Ishikawa (cell line): ENCODE measurements at regions not wholly inside any gene's neighbourhood (a gene's known extent, or its start where the extent isn't known, plus 50 kb on each side); places are given as distances from the start of the nearest gene placed in this dataset.

Source experiments
- CEBPB ChIP-seq: IDR thresholded peaks from 2 replicates; pipeline ENCODE4 v1.6.1; 2012
- CREB1 ChIP-seq: IDR thresholded peaks from 2 replicates; pipeline ENCODE4 v1.6.1; 2012; ENCODE audit warnings: low read depth
- EGR1 ChIP-seq: IDR thresholded peaks from 2 replicates; pipeline ENCODE4 v1.6.1; 2012
- EP300 ChIP-seq: IDR thresholded peaks from 2 replicates; pipeline ENCODE4 v1.6.1; 2012; ENCODE audit warnings: borderline replicate concordance
- FOXM1 ChIP-seq: IDR thresholded peaks from 2 replicates; pipeline ENCODE4 v1.6.1; 2012; ENCODE audit warnings: low read depth, borderline replicate concordance
- NFIC ChIP-seq: IDR thresholded peaks from 2 replicates; pipeline ENCODE4 v1.6.1; 2012
- RAD21 ChIP-seq: IDR thresholded peaks from 2 replicates; pipeline ENCODE4 v1.6.1; 2012; ENCODE audit warnings: low read depth
- TAF1 ChIP-seq: IDR thresholded peaks from 2 replicates; pipeline ENCODE4 v1.6.1; 2012; ENCODE audit warnings: low read depth, mild to moderate bottlenecking
- TCF12 ChIP-seq: IDR thresholded peaks from 2 replicates; pipeline ENCODE4 v1.6.1; 2012; ENCODE audit warnings: low read depth
- TEAD4 ChIP-seq: IDR thresholded peaks from 2 replicates; pipeline ENCODE4 v1.6.1; 2012
- YY1 ChIP-seq: IDR thresholded peaks from 2 replicates; pipeline ENCODE4 v1.6.1; 2012; ENCODE audit warnings: low read depth
- ZBTB7A ChIP-seq: IDR thresholded peaks from 2 replicates; pipeline ENCODE4 v1.6.1; 2012; ENCODE audit warnings: low read depth
- TF ChIP-seq, protein P1 (sequence below): IDR thresholded peaks from 2 replicates; pipeline ENCODE4 v1.6.1; 2012; ENCODE audit warnings: low read depth, mild to moderate bottlenecking
- TF ChIP-seq, protein P2 (sequence below): IDR thresholded peaks from 2 replicates; pipeline ENCODE4 v1.6.1; 2012
- TF ChIP-seq, protein P3 (sequence below): IDR thresholded peaks from 2 replicates; pipeline ENCODE4 v1.6.1; 2012

DNA sequence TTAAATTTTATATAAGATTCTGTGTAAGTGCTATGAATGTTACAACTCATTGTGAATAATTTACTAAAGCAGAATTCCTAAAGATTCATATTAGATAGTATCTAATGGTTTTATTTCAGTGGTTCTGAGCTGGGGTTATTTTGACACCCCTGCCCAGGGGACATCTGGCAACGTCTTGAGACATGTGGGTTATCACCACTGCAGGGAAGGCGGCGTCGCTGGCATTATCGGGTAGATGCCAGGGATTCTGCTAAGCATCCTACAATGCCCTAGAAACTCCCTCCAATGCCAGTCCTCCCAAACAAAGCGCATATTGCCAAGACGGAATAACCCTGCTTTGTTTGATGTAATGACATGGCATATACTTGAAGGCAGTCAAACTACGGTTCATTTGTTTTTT lies 372.3 kb upstream of the ZFHX3 start:
- no peak for TF ChIP-seq YY1
- TF ChIP-seq, protein P1, sequence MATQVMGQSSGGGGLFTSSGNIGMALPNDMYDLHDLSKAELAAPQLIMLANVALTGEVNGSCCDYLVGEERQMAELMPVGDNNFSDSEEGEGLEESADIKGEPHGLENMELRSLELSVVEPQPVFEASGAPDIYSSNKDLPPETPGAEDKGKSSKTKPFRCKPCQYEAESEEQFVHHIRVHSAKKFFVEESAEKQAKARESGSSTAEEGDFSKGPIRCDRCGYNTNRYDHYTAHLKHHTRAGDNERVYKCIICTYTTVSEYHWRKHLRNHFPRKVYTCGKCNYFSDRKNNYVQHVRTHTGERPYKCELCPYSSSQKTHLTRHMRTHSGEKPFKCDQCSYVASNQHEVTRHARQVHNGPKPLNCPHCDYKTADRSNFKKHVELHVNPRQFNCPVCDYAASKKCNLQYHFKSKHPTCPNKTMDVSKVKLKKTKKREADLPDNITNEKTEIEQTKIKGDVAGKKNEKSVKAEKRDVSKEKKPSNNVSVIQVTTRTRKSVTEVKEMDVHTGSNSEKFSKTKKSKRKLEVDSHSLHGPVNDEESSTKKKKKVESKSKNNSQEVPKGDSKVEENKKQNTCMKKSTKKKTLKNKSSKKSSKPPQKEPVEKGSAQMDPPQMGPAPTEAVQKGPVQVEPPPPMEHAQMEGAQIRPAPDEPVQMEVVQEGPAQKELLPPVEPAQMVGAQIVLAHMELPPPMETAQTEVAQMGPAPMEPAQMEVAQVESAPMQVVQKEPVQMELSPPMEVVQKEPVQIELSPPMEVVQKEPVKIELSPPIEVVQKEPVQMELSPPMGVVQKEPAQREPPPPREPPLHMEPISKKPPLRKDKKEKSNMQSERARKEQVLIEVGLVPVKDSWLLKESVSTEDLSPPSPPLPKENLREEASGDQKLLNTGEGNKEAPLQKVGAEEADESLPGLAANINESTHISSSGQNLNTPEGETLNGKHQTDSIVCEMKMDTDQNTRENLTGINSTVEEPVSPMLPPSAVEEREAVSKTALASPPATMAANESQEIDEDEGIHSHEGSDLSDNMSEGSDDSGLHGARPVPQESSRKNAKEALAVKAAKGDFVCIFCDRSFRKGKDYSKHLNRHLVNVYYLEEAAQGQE, result no peak
- no peak for TF ChIP-seq RAD21
- no peak for TF ChIP-seq ZBTB7A
- no peak for TF ChIP-seq CREB1
- TF ChIP-seq EGR1, result no peak
- no peak for TF ChIP-seq TEAD4
- TF ChIP-seq TCF12, result no peak
- no peak for TF ChIP-seq NFIC
- TF ChIP-seq, protein P2, sequence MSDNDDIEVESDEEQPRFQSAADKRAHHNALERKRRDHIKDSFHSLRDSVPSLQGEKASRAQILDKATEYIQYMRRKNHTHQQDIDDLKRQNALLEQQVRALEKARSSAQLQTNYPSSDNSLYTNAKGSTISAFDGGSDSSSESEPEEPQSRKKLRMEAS, result no peak
- no peak for TF ChIP-seq FOXM1
- TF ChIP-seq, protein P3, sequence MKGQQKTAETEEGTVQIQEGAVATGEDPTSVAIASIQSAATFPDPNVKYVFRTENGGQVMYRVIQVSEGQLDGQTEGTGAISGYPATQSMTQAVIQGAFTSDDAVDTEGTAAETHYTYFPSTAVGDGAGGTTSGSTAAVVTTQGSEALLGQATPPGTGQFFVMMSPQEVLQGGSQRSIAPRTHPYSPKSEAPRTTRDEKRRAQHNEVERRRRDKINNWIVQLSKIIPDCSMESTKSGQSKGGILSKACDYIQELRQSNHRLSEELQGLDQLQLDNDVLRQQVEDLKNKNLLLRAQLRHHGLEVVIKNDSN, result no peak
- no peak for TF ChIP-seq CEBPB
- no peak for TF ChIP-seq EP300

DNA sequence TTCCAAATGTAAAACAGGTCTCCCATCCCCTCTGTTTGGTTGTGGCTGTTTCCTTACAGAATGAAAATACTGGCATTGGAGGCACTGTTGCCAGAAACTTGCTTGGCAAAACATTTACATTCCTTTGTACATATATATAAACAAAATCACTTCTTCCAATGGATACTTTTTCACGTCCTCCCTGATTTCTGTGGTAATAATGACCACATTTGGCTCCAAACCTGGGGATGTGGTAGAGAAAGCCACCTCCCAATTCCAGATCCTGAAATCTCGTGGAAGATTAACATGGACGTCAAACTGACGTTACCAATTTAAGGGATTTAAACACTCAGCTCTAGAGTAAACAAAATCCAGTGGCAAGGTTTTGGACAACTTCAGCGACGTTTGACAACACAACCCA lies 370.8 kb upstream of the ZFHX3 start:
- TF ChIP-seq RAD21 (no peak), CEBPB (no peak), YY1 (no peak), TEAD4 (no peak), ZBTB7A (no peak), EGR1 (no peak), TCF12 (no peak), CREB1 (no peak), FOXM1 (no peak), EP300 (no peak), TAF1 (no peak), NFIC (no peak)
- TF ChIP-seq, protein P3, result no peak
- TF ChIP-seq, protein P1, result no peak
- TF ChIP-seq, protein P2, result no peak

DNA sequence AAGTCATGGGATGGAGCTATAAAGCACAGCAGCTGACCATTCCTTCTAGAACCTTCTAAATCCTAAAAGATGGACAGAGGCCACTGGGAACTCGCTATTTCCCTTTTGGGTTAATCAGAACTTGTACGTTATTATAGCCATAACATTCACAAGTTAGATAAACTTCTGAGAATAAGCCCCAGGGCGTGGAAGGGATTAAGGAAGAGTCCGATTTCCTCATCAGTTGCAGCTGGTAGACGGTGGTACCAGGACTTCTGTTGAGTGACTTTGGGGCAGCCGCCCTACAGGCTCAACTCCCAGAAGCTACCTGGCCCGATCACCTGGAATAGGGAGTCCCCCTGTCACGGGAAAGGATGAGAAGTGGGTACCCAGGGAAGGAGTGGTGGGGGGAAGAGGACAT lies 370.1 kb upstream of the ZFHX3 start:
- TF ChIP-seq ZBTB7A, result no peak
- TF ChIP-seq TCF12, result no peak
- no peak for TF ChIP-seq FOXM1

DNA sequence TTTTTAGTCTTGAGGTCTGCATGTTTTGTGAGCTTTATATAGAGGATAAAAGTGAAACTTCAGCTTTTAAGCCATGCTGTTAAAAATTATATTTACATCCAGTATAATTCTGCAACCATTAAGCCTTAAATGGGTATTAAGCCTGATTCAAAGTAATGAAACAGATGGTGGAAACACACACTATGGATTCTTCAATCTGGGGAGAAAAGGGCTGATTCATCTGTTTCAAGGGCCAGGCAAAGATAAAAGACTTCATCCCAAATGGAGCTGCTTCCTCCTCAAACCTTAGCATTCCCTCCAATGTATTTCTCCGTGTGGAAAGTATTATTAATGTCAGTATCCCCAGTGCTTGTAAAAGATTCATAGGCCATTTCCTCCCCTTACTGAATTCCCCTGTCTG lies 367.4 kb upstream of the ZFHX3 start:
- TF ChIP-seq YY1, result no peak
- no peak for TF ChIP-seq NFIC
- TF ChIP-seq TCF12, result no peak
- no peak for TF ChIP-seq EP300
- TF ChIP-seq RAD21, result no peak
- TF ChIP-seq TAF1, result no peak
- TF ChIP-seq, protein P3, result no peak
- no peak for TF ChIP-seq CREB1
- TF ChIP-seq FOXM1, result no peak
- no peak for TF ChIP-seq CEBPB
- TF ChIP-seq, protein P2, result no peak
- TF ChIP-seq, protein P1, result no peak
- no peak for TF ChIP-seq TEAD4
- no peak for TF ChIP-seq ZBTB7A
- no peak for TF ChIP-seq EGR1
